Activated CD4-positive, alpha-beta T cell treated with anti-CD3 and anti-CD28 coated beads, Interleukin-2, amount 50 U/mL, for 4 hours (primary cell): ENCODE measurements at regions not wholly inside any gene's neighbourhood (a gene's known extent, or its start where the extent isn't known, plus 50 kb on each side); places are given as distances from the start of the nearest gene placed in this dataset.

ENCODE experiments used
- DNase-seq, 2 experiments: peaks; one replicate each; pipeline ENCODE4 v3.0.0-alpha.2; 2020

DNA sequence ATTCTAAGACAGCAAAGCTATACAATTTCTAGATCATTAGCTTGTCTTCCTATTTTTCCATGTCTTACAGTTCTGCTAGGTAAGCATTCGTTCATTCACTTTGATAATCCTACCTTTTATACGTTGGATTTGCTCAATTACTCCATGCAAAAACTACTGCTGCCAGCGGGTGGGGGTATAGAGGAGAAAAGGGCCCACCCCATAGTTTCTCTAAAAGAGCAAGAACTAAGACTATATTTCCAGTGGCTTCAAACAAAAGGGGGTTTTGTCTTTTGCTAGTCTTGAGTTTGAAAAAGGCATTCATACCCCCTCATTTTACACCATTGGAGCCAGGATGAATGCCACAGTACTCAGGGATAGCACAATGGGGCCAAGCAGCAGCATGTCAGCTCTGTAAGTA is 155.7 kb downstream of the WT1 start:
- no peak for DNase-seq

DNA sequence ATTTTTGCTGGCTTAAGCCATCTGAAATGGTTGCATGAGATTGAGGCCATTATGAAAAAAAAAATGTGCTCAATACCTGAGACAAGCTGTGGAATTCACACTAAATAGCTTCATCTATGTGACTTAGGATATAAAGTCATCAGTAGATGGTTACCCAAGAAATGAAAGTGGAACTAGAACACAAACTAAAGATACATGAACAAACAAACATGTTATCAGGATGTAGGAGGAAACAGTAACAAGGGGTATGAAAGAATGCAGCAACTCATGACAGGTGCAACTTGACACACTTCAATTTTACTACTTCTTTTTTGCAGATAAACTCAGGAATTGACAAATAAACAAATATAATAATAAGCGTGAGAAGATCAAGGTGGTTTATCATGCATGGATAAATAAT is 155.0 kb downstream of the WT1 start:
- DNase-seq: no peak

DNA sequence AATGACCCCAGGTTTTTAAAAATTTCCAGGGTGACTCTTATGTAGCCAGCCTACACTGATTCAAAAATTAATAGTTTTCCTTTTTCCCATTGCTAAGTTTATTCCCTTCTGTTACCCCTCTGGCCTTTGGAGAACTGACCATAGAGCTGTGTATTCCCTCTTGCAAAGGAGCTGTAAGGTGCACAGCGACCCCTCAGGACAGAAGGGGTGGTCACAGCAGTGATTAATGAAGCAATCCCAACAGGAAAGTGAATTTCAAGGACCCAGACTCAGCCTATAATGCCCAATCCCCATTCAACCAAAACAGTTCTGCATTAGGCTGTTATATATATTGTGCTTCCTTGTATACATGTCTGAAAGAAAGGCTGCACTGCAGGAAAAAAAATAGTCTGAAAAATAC is 147.1 kb downstream of the WT1 start:
- DNase-seq: no peak

DNA sequence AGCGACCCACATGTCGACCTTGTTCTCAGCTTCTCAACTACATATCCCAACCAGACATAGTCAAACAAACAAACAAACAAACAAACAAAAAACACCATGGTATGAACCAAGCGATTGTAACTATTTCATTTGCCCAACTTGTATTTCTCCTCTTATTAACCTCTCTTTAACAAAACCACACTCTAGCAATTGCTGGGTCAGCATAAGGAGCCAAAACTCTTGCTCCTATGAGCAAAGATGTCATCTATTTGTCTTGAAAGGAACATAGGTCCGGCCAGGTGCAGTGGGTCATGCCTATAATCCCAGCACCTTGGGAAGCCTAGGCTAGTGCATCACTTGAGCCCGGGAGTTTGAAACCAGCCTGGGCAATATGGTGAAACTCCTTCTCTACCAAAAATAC is 145.6 kb downstream of the WT1 start:
- no peak for DNase-seq

DNA sequence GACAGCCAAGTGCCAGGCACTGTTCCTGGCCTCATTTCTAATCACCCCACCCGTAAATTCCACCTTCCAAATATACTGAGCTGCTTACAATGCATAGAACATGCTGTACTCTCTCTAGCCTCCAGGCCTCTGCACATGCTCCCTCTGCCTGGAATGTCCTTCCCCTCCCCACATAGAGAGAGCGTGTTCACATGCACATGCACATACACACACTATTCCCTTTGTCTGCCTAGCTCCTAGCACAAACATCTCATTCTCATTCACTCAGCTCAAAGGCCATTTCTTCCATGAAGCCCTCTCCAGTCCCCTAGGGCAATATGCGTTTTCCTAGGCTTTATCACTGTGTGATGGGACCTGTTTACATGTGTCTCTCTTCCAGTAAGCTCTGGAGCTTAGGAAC is 144.6 kb downstream of the WT1 start:
- DNase-seq: no peak

DNA sequence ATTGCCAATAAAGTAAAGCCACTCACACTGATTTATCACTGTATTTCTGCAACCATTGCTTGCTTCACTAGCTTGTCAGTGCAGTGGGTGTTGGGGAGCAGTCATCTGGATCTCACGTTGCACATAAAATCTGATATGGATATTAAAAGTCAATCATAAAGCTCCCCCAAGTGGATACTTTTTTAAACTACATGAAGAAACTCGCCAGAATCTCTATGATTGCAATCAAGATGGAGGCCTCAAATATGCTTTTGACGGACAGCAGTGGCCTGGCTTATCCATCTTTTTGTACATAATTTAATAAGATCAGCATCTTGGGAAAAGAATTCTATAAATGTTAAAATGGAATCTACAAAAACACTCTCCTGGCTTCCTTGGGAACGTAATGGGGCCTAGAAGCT is 137.7 kb downstream of the WT1 start:
- DNase-seq: no peak

DNA sequence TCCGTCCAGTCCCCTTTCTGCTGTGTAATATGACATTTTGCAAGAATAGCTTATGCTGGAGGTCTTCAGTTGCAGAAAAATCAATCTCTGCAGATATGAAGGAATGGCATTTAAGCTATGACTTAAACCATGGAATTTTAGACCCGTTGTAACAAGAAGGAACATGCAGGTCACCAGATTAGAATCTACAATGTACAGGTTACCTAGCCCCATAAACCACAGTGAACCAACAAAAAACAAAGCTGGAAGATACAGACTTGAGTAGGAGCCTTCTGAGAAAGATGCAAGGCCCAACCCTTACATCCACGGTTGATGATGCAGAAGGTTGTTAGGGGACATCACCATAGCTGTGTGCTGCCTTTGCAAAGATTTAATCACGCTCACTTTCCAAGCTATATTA is 132.5 kb downstream of the WT1 start:
- no peak for DNase-seq

DNA sequence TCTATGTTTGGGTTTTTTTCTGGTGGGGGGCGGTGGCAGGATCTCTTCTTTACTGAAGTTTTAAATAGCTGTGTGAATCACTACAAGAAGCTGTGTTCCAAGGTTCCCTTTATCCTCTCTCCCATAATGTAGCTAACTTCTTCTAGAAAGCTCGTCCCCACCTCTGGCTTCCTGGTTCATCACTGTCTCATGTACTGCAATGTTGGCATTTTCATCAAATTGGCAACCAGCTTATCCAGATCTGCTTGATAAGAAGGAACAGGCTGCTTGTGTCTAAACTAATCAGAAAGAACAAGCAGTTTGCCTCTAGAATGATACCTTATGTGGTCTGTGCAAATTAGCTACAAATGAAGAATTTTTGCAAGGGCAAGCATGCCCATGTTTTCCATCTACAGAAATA is 130.8 kb downstream of the WT1 start:
- DNase-seq: no peak

DNA sequence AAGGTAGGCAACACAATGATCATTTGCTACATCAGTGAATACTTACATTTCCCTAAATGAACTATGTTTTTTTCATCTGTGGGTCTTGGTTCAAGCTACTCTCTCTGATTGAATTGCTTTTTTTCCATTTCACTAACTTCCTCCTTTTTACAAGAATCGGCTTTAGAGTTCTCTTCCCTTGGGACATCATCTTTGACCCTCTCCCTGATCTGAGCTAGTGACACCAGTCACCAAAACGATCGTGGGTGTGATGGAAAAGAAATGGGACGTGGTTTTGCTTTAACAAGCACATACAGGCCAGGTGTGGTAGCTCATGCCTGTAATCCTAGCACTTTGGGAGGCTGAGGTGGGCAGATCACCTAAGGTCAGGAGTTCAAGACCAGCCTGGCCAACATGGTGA is 129.9 kb downstream of the WT1 start:
- no peak for DNase-seq

DNA sequence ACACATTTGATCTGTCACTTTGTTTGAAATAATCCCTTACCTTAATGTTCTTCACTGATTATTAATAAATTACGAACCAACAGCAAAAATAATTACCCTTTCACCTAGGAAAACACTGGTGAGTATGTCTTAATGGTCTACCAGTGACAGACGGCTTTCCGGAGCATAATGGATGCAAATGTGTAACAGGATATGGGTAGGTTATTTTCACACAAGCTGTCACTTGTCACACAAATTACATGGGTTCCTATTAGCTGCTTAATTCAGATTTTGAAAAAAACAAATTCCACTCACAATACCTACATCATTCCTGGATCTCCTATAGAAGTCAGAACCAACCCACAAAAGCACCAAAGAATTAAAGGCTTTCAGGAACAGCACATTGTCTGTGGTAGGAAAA is 127.9 kb downstream of the WT1 start:
- no peak for DNase-seq

DNA sequence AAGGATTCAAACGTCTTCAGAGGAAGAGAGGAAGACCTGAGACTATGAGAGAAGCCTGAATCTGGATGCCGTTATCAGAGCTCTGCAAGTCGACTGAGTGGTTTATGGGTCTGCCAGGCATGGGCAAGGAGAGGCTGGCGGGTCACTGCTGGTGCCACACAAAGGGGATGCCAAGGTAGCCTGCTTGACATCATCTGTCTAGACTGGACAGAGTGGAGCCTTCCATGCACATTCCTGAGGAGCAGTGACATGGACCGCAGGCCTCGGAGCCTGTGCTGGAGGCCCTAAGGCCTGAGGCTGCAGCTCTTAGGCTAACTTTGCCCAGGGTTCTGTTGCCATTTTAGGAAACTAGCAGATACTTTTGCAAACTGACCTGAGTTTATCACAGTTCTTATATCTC is 127.4 kb downstream of the WT1 start:
- no peak for DNase-seq

DNA sequence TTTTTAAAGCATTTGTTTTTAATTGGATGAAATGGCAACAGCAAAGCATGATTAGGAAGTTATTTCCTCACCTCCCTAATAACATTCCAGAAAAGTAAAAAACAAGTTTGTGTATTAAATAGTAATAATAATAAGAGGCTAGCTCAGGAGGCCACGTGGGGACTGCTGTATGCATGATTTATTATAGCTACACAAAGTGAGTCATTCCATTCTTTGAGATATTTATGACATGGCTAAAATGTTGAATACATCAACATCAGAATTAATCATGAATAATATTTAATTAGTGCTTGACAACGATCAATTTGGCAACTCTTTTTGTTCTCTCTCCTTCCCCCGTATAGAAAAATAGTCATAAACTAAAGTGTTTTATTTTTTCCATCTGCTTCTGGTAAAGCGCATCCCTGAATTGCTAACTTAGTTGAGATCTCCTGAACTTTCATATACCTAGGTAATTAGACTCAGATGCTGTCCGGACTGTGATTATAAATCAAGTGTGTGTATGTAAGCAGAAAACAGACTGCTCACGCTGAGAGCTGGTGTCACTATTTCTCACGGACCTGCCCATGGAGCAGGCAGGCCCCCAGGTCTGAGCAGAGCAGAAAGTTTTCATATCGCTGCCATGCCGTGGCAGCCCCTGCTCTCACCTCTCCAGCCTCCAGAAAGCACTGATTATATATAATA is 125.7 kb downstream of the WT1 start:
- DNase-seq: no peak

DNA sequence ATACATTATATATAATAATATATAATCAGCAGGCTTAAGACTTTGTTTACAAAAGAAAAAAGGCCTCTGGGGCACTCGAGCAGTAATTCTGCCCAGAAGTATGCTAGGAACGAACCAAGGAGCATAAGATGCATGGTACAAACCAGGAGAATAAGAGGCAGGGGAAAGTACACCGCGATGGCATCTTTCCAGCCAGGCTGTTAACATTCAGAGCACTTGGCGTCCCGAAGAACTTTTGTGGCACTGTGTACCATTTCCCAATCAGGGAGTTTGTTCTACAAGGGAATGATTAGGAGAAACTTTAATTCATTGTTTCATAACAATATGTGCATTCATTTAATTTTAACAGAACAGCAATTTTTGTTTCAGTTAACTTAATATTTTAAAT is 125.1 kb downstream of the WT1 start:
- DNase-seq: no peak

DNA sequence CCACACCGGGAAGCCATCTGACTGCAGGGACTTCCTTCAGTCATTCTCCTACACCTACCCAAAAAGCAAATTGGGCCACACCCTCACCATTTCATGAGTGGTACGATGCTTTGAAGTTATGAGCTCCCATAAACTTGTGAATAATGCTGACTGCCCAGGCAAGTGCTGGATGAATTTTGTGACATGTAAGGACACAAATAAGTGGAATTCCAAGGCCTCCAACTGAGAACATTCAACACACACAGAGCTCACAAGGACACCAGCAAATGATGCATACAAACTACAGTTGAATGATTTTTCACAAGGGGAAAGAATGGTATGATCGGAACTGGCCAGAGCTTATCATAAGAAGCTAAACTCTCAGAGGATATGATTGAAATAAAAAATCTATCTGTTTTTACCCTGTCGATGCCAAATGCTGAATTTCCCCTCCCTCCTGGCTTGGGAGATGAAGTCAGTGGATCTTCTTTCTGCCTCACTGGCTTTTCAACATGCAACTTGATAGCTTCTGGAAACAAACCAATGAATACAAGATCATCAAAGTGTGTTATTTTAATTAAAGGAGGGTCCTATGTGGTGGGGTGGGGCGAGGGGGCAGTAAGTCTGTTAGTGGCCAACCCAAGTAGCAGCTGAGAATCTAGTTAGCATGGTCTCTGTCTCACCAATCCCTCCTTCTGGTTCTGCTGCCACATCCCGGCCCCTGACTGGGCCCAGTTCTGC is 123.8 kb downstream of the WT1 start:
- no peak for DNase-seq

DNA sequence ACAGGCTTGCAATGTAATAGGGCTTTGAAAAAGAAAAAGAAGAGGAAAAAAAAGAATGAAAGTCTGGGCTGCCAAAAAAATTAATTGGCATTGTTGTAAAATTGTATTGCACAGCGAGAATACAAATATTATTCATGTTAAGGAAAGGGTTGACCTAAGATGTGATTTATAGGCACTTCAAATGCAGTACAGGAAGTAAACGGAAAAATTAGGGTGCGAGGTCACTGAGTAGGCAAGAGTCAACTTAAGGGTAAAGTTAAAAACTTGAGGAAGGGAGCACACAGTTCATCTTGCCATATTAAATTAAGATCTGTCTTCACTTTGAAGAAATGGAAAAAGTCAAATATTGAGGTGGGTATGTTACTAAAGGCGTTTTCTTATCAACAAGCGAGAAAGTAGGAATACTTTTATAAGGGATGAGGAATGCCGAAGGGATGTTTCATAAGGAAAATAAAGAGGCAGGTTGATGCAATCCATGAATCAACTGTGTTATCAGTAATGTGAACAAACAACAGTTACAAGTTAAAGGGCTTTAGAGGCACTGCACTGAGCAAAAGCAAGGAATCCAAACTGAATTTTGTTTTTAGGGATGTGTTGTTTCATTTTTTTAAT is 123.0 kb downstream of the WT1 start:
- DNase-seq: no peak

DNA sequence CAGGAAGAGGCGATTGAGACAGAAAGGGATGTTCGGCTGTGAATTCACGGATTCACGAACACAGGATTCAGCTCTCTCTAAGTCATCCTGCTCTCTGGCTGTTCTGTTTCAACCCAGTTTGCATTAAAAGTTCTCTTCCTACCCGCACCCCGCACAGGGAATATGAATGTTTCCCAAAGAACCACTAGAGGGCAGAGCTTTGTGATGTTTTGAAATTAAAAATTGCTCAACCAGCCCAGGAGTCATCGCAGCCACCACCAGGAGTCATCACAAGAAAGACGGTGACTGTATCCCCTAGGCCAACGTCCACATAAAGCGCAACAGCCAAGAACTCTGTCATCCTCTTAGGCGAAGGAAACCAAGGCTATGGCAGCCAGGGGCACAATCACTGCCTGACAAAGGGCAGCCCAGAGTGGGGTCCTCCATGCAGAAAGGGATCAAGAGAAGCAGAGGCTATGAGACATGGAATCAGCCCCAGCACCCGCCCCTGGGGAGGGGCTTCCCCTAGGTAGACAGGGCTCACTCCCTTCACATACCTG is 122.4 kb downstream of the WT1 start:
- DNase-seq: no peak

DNA sequence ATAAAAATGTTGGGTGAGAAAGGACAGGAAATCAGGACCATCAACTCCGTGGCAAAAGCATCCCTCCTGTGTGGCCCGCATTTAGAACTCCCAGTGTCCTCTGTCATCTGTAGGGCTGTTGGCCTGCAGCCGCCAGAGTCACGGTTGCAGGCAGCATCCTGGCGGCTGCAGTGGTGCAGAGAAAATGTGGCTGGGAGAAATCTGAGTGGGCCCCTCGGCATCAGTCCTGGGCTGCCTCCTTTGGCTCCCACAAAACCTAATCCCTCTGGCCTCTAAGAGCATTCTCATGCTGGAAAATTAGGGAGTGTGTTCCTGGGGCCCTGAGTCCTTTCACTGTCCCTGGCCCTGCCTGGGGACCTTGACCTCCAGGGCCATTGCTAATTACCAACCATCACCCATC is 121.9 kb downstream of the WT1 start:
- no peak for DNase-seq

DNA sequence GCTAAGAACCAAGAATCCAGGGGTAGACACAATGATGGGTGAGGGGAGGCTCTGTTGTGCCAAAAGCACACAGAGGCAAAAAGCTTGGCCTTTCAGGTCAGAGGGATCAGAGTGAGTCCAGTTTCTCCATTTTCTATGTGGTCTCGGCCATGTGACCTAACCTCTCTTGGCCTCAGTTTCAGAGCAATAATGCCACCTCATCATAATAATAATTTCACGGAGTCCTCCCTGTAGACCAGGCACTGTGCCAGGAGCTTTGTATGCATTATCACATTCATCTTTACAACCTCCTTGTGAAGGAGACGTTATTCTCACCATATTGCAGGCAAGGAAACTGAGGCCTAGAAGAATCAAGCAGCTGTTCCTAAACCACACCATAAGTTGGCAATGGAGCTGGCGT is 120.2 kb downstream of the WT1 start:
- DNase-seq: no peak

DNA sequence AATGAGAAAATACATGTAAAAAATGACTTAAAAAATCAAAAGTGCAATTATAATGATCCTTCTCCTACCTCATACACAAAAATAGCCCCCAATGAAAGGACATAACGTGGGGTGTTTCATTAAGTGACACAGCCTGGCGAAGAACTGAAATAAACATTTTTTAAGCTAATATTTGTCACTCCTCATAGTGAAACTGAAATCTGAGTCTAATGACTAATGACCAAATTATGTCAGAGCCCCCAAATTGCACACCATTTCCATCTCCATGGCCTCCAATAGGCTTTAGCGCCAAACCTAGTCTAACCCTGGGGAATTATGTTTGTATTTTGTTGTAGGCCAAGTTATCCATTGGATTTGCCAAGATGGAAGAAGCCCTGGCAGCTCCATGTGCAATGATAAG is 119.1 kb downstream of the WT1 start:
- no peak for DNase-seq

DNA sequence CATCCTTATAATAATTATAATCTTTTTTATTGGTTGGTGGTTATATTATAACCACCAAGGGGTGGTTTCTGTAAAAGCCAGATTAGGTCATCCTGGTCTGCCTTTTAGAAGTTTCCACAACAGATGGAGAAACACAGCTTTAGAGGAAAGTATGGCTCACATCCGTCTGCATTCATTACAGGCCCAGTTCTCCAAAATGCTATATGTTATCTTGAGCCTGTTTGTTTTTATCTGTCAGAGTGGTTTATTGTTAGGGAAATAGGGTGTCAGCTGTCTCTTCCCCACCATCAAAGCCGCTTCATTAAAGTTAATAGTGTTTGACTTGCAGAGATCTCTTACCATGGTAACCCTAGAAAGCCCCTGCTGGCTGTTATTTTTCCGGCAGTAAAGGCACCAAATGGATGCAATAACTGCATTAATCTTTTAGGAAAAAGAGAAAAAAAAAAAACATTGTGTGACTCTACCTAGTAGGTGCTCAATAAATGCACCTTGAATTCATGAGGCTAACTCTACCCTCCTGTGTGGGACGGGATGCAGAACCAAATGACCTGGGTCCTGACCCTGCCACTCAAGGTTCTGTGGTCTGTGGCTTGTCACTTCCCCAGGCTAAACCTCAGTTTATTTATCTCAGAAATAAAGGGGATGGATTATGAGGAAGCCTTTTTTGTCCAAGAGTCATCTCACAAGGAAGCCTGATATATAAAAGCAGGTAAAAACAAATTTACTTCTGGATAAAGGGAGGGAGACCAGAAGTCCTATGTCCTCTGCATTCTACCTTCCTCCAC is 118.3 kb downstream of the WT1 start:
- DNase-seq: no peak

DNA sequence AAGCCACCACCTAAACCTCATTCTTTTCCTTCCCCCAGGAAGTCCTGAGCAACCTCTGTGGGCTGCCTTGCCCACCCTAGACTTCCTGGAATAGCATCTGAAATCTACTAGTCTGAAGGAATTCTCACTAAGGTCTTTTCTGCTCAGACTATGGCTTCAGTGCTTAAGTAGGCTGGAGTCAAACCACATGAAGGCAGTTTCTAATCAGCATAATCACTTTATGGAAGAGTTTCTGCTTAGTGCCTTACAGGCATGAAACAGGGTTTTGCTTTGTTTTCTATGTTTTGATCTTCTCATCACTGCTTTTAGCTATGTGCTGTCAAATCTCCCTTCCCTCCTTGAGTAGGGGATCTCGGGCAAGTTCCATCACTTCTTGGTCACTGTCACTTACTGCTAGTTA is 117.7 kb downstream of the WT1 start:
- DNase-seq: no peak

DNA sequence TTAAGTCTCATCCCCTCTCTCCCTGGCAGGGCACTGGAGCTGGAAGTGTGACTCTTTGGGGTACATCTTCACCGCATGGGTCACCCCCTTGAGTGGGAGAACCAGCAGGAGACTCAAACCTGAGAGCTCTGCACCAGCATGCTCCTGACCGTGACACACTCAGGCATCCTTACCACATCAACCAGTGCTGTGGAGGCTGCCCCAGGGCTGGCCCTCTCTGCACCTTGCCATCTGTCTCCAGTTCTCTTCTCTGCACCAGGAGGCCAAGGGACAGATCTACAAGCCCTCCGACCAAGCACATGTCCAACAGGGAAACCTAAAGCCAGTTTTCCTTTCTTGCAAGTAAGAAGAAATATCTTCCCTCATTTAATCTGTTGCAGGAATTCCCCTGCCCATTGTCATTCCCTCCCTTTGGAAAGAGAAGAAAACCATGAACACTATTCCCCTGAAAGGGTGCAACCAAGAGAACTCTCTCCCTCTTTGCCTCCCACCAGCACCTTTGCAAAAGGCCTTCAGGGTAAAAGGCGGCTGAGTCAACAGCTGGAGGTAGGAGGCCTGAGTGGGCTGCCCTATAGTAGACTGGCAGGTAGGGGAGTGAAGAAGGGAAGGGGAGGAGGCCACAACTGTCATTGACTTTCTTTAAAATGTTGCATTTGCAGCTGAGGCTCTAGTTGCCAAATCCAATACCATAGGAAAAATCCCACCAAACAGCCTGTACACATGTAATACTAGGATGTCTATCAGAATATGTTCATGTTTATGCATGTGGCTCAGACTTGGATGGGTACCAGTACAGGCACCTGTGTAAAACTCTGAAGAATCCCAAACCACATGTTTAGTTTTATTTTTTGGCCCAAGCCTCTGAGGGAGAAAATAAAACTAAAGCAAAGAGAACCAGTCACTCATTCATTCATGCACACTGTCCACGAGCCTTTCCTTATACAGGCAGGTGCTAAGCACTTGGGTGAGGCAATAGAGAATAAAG is 117.0 kb downstream of the WT1 start:
- no peak for DNase-seq
